MV-4-11 (cell line): ENCODE measurements at regions not wholly inside any gene's neighbourhood (a gene's known extent, or its start where the extent isn't known, plus 50 kb on each side); places are given as distances from the start of the nearest gene placed in this dataset.

Source experiments
- DNase-seq: peaks from one replicate; lab custom pipeline; 2025; lab: John Stamatoyannopoulos, UW

GRCh38 chr1:221810406-221810805 is 68.5 kb upstream of the DUSP10 start:
- DNase-seq: no peak

GRCh38 chr1:221809091-221810029 is 67.5 kb upstream of the DUSP10 start:
- peak; percentile 72 for DNase-seq

GRCh38 chr1:221806984-221807383 is 65.1 kb upstream of the DUSP10 start:
- DNase-seq: no peak

GRCh38 chr1:221806236-221806635 is 64.3 kb upstream of the DUSP10 start:
- DNase-seq: no peak

GRCh38 chr1:221805121-221805520 is 63.2 kb upstream of the DUSP10 start:
- DNase-seq: peak; percentile 39

DNA sequence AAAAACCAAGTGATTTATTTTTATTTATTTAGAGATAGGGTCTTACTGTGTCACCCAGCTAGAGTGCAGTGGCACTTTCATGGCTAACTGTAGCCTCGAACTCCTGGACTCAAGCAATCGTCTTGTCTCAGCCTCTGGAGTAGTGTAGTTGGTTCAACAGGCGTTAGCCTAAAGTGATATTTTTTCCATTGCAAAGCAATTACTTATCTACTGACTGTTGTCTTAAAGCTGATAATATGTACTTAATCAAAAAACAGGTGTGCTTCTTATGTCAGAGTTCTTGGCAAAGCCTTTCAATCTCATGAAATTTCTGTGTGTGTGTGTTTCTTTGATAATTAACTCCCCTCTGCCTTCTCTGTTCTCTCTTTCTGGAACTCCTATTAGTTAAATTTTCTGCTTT is 62.4 kb upstream of the DUSP10 start:
- DNase-seq: no peak

- DNase-seq: no peak
Observed at GRCh38 chr1:221801773-221802516, 60.1 kb upstream of the DUSP10 start.

DNA sequence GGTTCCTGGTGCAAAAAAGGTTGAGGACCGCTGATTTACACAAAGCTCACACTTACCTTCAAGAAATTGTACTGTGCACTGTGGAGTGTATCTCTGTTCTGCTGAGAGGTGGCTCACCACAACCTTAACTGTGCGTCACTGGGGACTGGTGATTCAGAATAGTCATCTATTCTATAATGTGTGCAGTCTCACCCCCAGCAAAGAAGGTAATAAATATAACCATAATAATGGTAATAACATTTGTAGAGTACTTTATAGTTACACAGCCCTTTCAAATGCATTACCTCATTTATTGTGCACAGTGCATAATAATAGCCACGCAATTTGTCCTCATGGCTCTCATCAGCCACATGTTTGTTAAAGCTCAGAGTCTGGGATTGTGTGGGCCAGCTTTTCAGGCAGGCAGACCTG is 59.4 kb upstream of the DUSP10 start:
- no peak for DNase-seq

GRCh38 chr1:221800831-221801230 is 58.9 kb upstream of the DUSP10 start:
- DNase-seq: no peak

DNA sequence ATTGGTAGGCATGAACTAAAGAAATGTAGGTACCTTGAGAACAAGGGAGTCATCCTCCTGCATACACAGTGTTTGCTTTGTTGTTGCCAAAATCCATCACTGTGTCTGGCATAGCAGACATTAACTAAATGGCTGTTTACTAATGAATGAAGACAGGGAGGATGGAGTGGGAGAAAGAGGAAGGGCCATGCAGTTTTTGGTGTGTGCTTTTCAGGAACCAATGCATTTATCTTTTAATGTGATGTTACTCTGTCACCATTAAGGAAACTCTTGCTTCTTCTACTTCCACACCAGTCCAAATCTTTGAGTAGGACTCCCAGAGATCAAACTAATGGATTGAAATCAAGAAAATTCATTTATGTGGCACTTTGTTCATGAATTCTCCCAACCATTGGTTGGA is 55.6 kb upstream of the DUSP10 start:
- DNase-seq: no peak

DNA sequence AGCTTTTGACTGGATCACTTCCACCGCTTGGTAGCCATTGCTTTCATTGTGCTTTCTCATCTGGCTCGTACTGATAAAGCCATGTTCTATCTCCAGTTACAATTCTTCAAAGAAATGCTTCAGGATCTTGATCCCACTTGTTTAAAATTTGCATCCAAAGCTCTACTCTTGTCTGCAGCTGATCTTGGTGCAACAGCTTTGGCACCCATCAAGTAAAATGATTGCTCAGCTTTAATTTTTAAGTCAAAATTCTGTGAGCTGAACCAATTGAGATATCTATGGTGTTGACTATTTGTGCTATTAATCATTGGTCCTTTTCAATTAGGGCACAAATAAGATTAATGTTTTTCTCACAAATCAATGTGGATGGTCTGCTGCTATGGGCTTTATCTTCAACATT is 54.8 kb upstream of the DUSP10 start:
- no peak for DNase-seq

GRCh38 chr1:221795380-221795779 is 53.5 kb upstream of the DUSP10 start:
- no peak for DNase-seq

GRCh38 chr1:221794935-221795334 is 53.0 kb upstream of the DUSP10 start:
- DNase-seq: no peak

DNA sequence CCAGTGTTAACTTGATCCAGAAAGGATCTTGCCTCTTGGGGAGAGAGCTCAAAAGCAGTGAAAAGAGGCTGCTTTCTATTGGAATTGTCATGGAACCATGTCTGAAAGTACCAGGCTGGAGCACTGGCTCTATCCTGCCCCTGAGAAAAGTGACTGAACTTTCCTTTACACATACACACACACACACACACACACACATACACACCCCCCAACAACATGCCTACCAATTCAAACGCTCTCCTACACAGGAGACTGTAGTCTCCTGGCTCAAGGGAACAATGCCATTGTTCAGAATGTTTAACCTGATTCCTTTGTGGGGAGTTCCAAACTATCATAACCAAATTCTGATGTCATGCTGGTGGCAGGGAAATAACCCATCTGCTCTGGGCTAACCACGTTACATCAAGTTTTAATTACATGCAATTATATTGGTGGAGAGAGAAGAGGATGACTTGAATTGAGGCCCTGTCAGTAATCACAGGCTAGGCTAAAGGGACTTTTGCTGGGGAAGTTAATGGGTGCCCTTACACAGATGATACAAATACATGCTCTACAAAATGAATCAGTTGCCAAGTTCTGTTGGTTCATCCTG is 52.3 kb upstream of the DUSP10 start:
- peak; percentile 20 for DNase-seq

DNA sequence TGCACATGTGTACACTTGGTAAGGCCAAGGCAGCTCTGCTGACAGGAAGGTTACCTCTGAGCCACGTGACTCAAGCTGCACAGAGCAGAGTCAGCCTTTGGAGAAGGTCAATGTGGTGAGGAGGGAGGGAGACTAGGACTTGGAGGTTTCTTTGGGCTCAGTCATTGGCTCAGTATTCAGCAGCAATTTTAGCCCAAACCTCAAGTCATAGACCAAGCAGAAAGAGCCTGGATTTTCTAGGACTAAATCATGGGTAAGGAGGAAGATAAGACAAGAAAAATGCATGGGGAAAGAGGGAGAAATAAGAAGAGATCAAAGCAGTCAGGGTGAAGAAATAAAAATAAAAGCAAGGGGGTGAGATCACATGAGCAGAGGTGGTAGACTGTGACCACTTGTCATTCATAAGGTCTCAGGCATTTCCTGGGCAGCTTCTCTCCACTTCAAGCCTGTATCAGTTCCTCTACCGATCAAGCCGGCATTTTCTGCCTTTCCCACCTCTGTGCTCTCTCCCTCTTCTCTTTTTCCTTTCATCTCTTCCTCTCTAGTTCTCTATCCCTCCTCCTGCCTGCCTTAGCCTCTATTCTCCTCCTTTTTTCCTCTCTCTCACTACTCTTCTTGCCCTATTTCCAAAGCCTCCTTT is 51.7 kb upstream of the DUSP10 start:
- DNase-seq: peak; percentile 42

DNA sequence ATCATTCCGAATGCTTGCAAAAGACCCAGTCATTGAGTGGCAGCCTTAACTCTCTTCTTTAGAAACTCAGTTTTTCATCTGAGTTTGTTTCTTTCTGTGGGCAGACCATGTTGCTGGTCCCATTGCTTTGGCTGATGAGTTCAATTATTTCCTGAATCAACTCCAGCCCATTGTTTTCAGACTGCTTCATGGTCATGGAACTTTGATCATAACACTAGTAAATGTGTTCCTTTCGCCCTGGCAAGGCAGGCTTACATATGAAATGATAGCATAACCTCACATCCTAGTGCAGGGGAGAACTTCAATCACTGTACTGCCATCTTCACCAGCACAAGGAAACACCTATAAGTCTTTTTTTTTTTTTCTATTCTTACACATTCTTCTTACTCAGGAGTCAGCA is 50.0 kb upstream of the DUSP10 start:
- DNase-seq: no peak
